ENCODE measurements at regions not wholly inside any gene's neighbourhood (a gene's known extent, or its start where the extent isn't known, plus 50 kb on each side); places are given as distances from the start of the nearest gene placed in this dataset.
"Not testable (repeated sequence)": the region's sequence is repeated elsewhere in the genome, so short reads cannot be mapped to it uniquely, and the experiment has no call there.

GRCh38 chrX:5290635-5291034 is 938.0 kb downstream of the NLGN4X start:
- Histone ChIP-seq H3K27ac (ENCODE audit: low read length) (no peak overlapping the region), H3K4me1 (ENCODE audit: insufficient read depth, low read length) (no peaks in the 10 kb centered on the region), H3K9me3 (ENCODE audit: insufficient read depth, low read depth, low read length) (no peaks in the 10 kb centered on the region), H3K9ac (ENCODE audit: low read depth, low read length) (no peak overlapping the region), H3K27me3 (ENCODE audit: insufficient read depth, low read length) (no peaks in the 10 kb centered on the region), H3K4me3 (ENCODE audit: low read length) (no peak overlapping the region), H3K36me3 (ENCODE audit: insufficient read depth, low read depth, low read length) (no peaks in the 10 kb centered on the region)

- H3K9me3 ChIP-seq (ENCODE audit: insufficient read depth, low read depth, low read length); H3K9ac ChIP-seq (ENCODE audit: low read depth, low read length); H3K36me3 ChIP-seq (ENCODE audit: insufficient read depth, low read depth, low read length); H3K4me3 ChIP-seq (ENCODE audit: low read length); H3K4me1 ChIP-seq (ENCODE audit: insufficient read depth, low read length); H3K27me3 ChIP-seq (ENCODE audit: insufficient read depth, low read length); H3K27ac ChIP-seq (ENCODE audit: low read length): not testable (repeated sequence)
These were observed 938.7 kb downstream of the NLGN4X start for GRCh38 chrX:5289949-5290348.

- Histone ChIP-seq H3K9ac (ENCODE audit: low read depth, low read length) (no peak overlapping the region), H3K27me3 (ENCODE audit: insufficient read depth, low read length) (no peaks in the 10 kb centered on the region), H3K27ac (ENCODE audit: low read length) (no peak overlapping the region), H3K4me1 (ENCODE audit: insufficient read depth, low read length) (no peaks in the 10 kb centered on the region), H3K4me3 (ENCODE audit: low read length) (no peak overlapping the region), H3K36me3 (ENCODE audit: insufficient read depth, low read depth, low read length) (no peaks in the 10 kb centered on the region), H3K9me3 (ENCODE audit: insufficient read depth, low read depth, low read length) (no peaks in the 10 kb centered on the region)
These were observed 949.8 kb downstream of the NLGN4X start for GRCh38 chrX:5278908-5279307.

- Histone ChIP-seq H3K27ac (ENCODE audit: low read length) (no peak overlapping the region), H3K9me3 (ENCODE audit: insufficient read depth, low read depth, low read length) (no peaks in the 10 kb centered on the region), H3K9ac (ENCODE audit: low read depth, low read length) (no peak overlapping the region), H3K4me3 (ENCODE audit: low read length) (no peak overlapping the region), H3K36me3 (ENCODE audit: insufficient read depth, low read depth, low read length) (no peaks in the 10 kb centered on the region), H3K4me1 (ENCODE audit: insufficient read depth, low read length) (no peaks in the 10 kb centered on the region), H3K27me3 (ENCODE audit: insufficient read depth, low read length) (no peaks in the 10 kb centered on the region)
These were observed 963.3 kb downstream of the NLGN4X start for GRCh38 chrX:5265324-5265850.

- Histone ChIP-seq H3K27me3 (ENCODE audit: insufficient read depth, low read length) (no peaks in the 10 kb centered on the region), H3K9ac (ENCODE audit: low read depth, low read length) (no peak overlapping the region), H3K9me3 (ENCODE audit: insufficient read depth, low read depth, low read length) (no peaks in the 10 kb centered on the region), H3K36me3 (ENCODE audit: insufficient read depth, low read depth, low read length) (no peaks in the 10 kb centered on the region), H3K4me1 (ENCODE audit: insufficient read depth, low read length) (no peaks in the 10 kb centered on the region), H3K27ac (ENCODE audit: low read length) (no peak overlapping the region), H3K4me3 (ENCODE audit: low read length) (no peak overlapping the region)
These were observed 978.6 kb downstream of the NLGN4X start for GRCh38 chrX:5250106-5250505.

GRCh38 chrX:5242091-5242790 is 986.4 kb downstream of the NLGN4X start:
- Histone ChIP-seq H3K9me3 (ENCODE audit: insufficient read depth, low read depth, low read length) (peaks cover 3% of the 10 kb centered on the region; the same call in 1 of the 2 replicates), H3K9ac (ENCODE audit: low read depth, low read length) (peak overlapping the region; percentile 63; the same call in 1 of the 2 replicates), H3K27me3 (ENCODE audit: insufficient read depth, low read length) (no peaks in the 10 kb centered on the region), H3K4me1 (ENCODE audit: insufficient read depth, low read length) (peaks cover 7% of the 10 kb centered on the region; the same call in 1 of the 2 replicates), H3K36me3 (ENCODE audit: insufficient read depth, low read depth, low read length) (no peaks in the 10 kb centered on the region; the same call in 1 of the 2 replicates), H3K27ac (ENCODE audit: low read length) (no peak overlapping the region), H3K4me3 (ENCODE audit: low read length) (peak overlapping the region; percentile 58; the same call in 1 of the 2 replicates)

- no peak overlapping the region for H3K9ac ChIP-seq (ENCODE audit: low read depth, low read length)
- peaks cover 3% of the 10 kb centered on the region; the same call in 1 of the 2 replicates for H3K9me3 ChIP-seq (ENCODE audit: insufficient read depth, low read depth, low read length)
- H3K4me3 ChIP-seq (ENCODE audit: low read length), result no peak overlapping the region
- no peaks in the 10 kb centered on the region for H3K27me3 ChIP-seq (ENCODE audit: insufficient read depth, low read length)
- H3K36me3 ChIP-seq (ENCODE audit: insufficient read depth, low read depth, low read length), result no peaks in the 10 kb centered on the region; the same call in 1 of the 2 replicates
- H3K27ac ChIP-seq (ENCODE audit: low read length), result no peak overlapping the region
- H3K4me1 ChIP-seq (ENCODE audit: insufficient read depth, low read length), result peaks cover 4% of the 10 kb centered on the region; the same call in 1 of the 2 replicates
These were observed 991.9 kb downstream of the NLGN4X start for GRCh38 chrX:5236749-5237148.

- Histone ChIP-seq H3K9me3 (ENCODE audit: insufficient read depth, low read depth, low read length) (peaks cover 3% of the 10 kb centered on the region; the same call in 1 of the 2 replicates), H3K4me3 (ENCODE audit: low read length) (no peak overlapping the region), H3K9ac (ENCODE audit: low read depth, low read length) (no peak overlapping the region)
These were observed 992.6 kb downstream of the NLGN4X start for GRCh38 chrX:5236096-5236495.

GRCh38 chrX:5233830-5234229 is 994.8 kb downstream of the NLGN4X start:
- Histone ChIP-seq H3K9me3 (ENCODE audit: insufficient read depth, low read depth, low read length) (no peaks in the 10 kb centered on the region), H3K4me3 (ENCODE audit: low read length) (no peak overlapping the region), H3K27ac (ENCODE audit: low read length) (no peak overlapping the region), H3K27me3 (ENCODE audit: insufficient read depth, low read length) (no peaks in the 10 kb centered on the region), H3K36me3 (ENCODE audit: insufficient read depth, low read depth, low read length) (no peaks in the 10 kb centered on the region), H3K4me1 (ENCODE audit: insufficient read depth, low read length) (no peaks in the 10 kb centered on the region), H3K9ac (ENCODE audit: low read depth, low read length) (no peak overlapping the region)

More at GRCh38 chrX:5236096-5236495, 992.6 kb downstream of the NLGN4X start:
- H3K27me3 ChIP-seq (ENCODE audit: insufficient read depth, low read length), result no peaks in the 10 kb centered on the region
- H3K4me1 ChIP-seq (ENCODE audit: insufficient read depth, low read length), result no peaks in the 10 kb centered on the region
- no peaks in the 10 kb centered on the region; the same call in 1 of the 2 replicates for H3K36me3 ChIP-seq (ENCODE audit: insufficient read depth, low read depth, low read length)
- no peak overlapping the region for H3K27ac ChIP-seq (ENCODE audit: low read length)

GRCh38 chrX:5220421-5220820 is 1008.2 kb downstream of the NLGN4X start:
- H3K9me3 ChIP-seq (ENCODE audit: insufficient read depth, low read depth, low read length), result no peaks in the 10 kb centered on the region
- no peak overlapping the region for H3K4me3 ChIP-seq (ENCODE audit: low read length)
- no peak overlapping the region for H3K9ac ChIP-seq (ENCODE audit: low read depth, low read length)
- H3K4me1 ChIP-seq (ENCODE audit: insufficient read depth, low read length), result no peaks in the 10 kb centered on the region
- H3K27me3 ChIP-seq (ENCODE audit: insufficient read depth, low read length), result no peaks in the 10 kb centered on the region
- H3K36me3 ChIP-seq (ENCODE audit: insufficient read depth, low read depth, low read length), result no peaks in the 10 kb centered on the region
- H3K27ac ChIP-seq (ENCODE audit: low read length), result no peak overlapping the region

- Histone ChIP-seq H3K27ac (ENCODE audit: low read length) (no peak overlapping the region), H3K27me3 (ENCODE audit: insufficient read depth, low read length) (no peaks in the 10 kb centered on the region), H3K4me1 (ENCODE audit: insufficient read depth, low read length) (no peaks in the 10 kb centered on the region), H3K9me3 (ENCODE audit: insufficient read depth, low read depth, low read length) (no peaks in the 10 kb centered on the region), H3K36me3 (ENCODE audit: insufficient read depth, low read depth, low read length) (no peaks in the 10 kb centered on the region), H3K4me3 (ENCODE audit: low read length) (no peak overlapping the region), H3K9ac (ENCODE audit: low read depth, low read length) (no peak overlapping the region)
These were observed 1033.9 kb downstream of the NLGN4X start for GRCh38 chrX:5194806-5195205.

- Histone ChIP-seq H3K4me3 (ENCODE audit: low read length) (no peak overlapping the region), H3K4me1 (ENCODE audit: insufficient read depth, low read length) (no peaks in the 10 kb centered on the region), H3K27me3 (ENCODE audit: insufficient read depth, low read length) (no peaks in the 10 kb centered on the region), H3K27ac (ENCODE audit: low read length) (no peak overlapping the region), H3K9ac (ENCODE audit: low read depth, low read length) (no peak overlapping the region), H3K9me3 (ENCODE audit: insufficient read depth, low read depth, low read length) (no peaks in the 10 kb centered on the region), H3K36me3 (ENCODE audit: insufficient read depth, low read depth, low read length) (no peaks in the 10 kb centered on the region)
These were observed 1048.4 kb downstream of the NLGN4X start for GRCh38 chrX:5180135-5180741.
